ENCODE measurements at regions not wholly inside any gene's neighbourhood (a gene's known extent, or its start where the extent isn't known, plus 50 kb on each side); places are given as distances from the start of the nearest gene placed in this dataset.

- TF ChIP-seq CTCF (IDR thresholded peaks at IDR 0.05) (no peak), POLR2A (IDR thresholded peaks at IDR 0.05) (no peak)
Observed at GRCh38 chr9:113678119-113678858, 197.8 kb upstream of the ZNF618 start.
